Right lobe of liver (tissue), 6 donors: ENCODE measurements at regions not wholly inside any gene's neighbourhood (a gene's known extent, or its start where the extent isn't known, plus 50 kb on each side); places are given as distances from the start of the nearest gene placed in this dataset.

Experiments used
- ATAC-seq, 4 donors: fragments of 200-7000 bp; cut with Tn5 transposase; one replicate each; pipeline ENCODE4 v1.9.1; 2020; ENCODE audit warnings: mild to moderate bottlenecking in 4 of 4, moderate library complexity in 4 of 4
- DNase-seq, 3 donors: peaks; one replicate each; pipeline ENCODE4 v3.0.0-alpha.2; 2020
- H3K27ac ChIP-seq, 3 donors: fragments of 200-600 bp; one replicate each; pipeline ENCODE4 v1.8.0; 2022
- H3K27me3 ChIP-seq, 2 donors: fragments of 200-600 bp; one replicate each; pipeline ENCODE4 v1.8.0; 2022
- H3K36me3 ChIP-seq, 4 donors: fragments of 200-600 bp; sonication (generic) in 1 of 4; one replicate each; pipeline versions ENCODE4 v1.5.1 to v1.8.0; 2017 to 2022; ENCODE audit warnings: control low read depth in 1 of 4
- H3K4me1 ChIP-seq, 4 donors: fragments of 200-600 bp; sonication (generic) in 1 of 4; one replicate each; pipeline versions ENCODE4 v1.5.1 to v1.8.0; 2017 to 2022; ENCODE audit warnings: control low read depth in 1 of 4
- H3K4me3 ChIP-seq, 3 donors: fragments of 200-600 bp; one replicate each; pipeline ENCODE4 v1.8.0; 2022
- H3K9me3 ChIP-seq, 4 donors: fragments of 200-600 bp; sonication (generic) in 1 of 4; one replicate each; pipeline versions ENCODE4 v1.5.1 to v1.8.0; 2017 to 2022; ENCODE audit warnings: control low read depth in 1 of 4
- POLR2A ChIP-seq: fragments of 450-650 bp; IDR thresholded peaks from one replicate; pipeline ENCODE4 v1.6.1; 2017; ENCODE audit warnings: antibody characterized with exemption, mild to moderate bottlenecking
- WGBS: methylation state at CpG from one replicate; pipeline ENCODE4 v1.1.6; 2018; ENCODE audit warnings: low coverage, low lambda C conversion rate; ENCODE audit not compliant: insufficient coverage; ENCODE audit errors: missing lambda C conversion rate; 5-methylcytosine and 5-hydroxymethylcytosine counted together
- intact Hi-C, 2 donors: fragments of 100-400 bp; cut with DNase I; formaldehyde crosslinking; loops; one replicate each; pipeline versions ENCODE4 v1.11.2 to v1.14.1; 2022
- TF ChIP-seq, protein P1 (sequence below), 4 donors: fragments of 200-600 bp in 3 of 4; fragments of 450-650 bp in 1 of 4; IDR thresholded peaks; one replicate each; pipeline versions ENCODE4 v1.5.1 to v1.8.0; 2016 to 2022; ENCODE audit warnings: antibody characterized with exemption in 4 of 4, mild to moderate bottlenecking in 2 of 4
- donor health status: DM: no; HTN: yes; CAD: no.
- donor health status: DM: no; HTN: no; CAD: no.
- donor health status: DM: no; HTN: no; CAD: no.
- donor health status: DM: no; HTN: yes; CAD: no.
- donor health status: DM: no; HTN: yes; CAD: no.

DNA sequence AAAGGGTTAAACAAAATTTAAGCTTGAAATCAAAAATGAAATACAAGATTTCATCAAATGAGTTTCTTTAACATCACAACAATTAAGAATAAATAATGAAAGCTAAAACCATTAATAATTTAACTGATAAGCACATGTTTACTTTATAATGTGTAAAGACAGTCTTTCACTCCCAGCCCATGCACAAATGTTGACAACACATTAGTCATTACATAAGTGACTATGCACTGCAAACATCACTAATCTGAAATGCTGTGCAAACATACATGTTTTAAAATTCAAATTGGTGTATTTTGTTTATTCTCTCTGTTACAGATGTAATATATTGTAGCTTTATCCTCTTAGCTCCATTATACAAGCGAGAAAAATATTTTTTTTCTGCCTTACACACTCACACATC is 220.6 kb upstream of the CPXCR1 start:
- no peaks in the 10 kb centered on the region for H3K9me3 ChIP-seq
- no peaks in the 10 kb centered on the region for H3K4me1 ChIP-seq
- H3K36me3 ChIP-seq: no peaks in the 10 kb centered on the region
- ATAC-seq (peak in 3 of 4 donors; percentile 42 to 79 (median 47)), DNase-seq (no peak)
- H3K27ac ChIP-seq: no peak overlapping the region
- WGBS: 43% methylated on average over 1 of the region's 1 CpG
- TF ChIP-seq POLR2A: no peak
- TF ChIP-seq, protein P1, sequence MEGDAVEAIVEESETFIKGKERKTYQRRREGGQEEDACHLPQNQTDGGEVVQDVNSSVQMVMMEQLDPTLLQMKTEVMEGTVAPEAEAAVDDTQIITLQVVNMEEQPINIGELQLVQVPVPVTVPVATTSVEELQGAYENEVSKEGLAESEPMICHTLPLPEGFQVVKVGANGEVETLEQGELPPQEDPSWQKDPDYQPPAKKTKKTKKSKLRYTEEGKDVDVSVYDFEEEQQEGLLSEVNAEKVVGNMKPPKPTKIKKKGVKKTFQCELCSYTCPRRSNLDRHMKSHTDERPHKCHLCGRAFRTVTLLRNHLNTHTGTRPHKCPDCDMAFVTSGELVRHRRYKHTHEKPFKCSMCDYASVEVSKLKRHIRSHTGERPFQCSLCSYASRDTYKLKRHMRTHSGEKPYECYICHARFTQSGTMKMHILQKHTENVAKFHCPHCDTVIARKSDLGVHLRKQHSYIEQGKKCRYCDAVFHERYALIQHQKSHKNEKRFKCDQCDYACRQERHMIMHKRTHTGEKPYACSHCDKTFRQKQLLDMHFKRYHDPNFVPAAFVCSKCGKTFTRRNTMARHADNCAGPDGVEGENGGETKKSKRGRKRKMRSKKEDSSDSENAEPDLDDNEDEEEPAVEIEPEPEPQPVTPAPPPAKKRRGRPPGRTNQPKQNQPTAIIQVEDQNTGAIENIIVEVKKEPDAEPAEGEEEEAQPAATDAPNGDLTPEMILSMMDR (IDR thresholded peaks at IDR 0.05): no peak
- no peak overlapping the region for H3K4me3 ChIP-seq
- intact Hi-C loops: no loop called here
- H3K27me3 ChIP-seq: no peaks in the 10 kb centered on the region

DNA sequence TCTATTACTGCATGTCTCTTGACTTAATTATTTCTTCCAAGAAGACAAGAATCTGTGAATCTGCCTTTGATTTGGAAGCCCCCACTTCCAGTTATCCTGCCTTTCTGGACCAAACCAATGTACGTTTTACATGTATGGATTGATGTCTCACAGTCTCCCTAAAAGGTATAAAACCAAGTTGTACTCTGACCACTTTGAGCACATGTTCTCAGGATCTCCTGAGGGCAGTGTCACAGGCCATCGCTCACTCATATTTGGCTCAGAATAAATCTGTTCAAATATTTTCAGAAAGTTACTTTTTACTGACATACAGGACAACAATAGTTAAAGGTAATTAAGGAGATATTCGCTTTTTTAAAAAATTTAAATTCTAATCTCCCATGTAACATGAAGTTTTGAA is 188.6 kb upstream of the CPXCR1 start:
- Histone ChIP-seq H3K36me3 (no peaks in the 10 kb centered on the region), H3K27me3 (no peaks in the 10 kb centered on the region), H3K27ac (peak overlapping the region in 2 of 3 donors; percentile 74 to 78), H3K9me3 (no peaks in the 10 kb centered on the region), H3K4me3 (no peak overlapping the region), H3K4me1 (peaks cover 0 to 14% (median 0%) of the 10 kb centered on the region in 4 donors)
- DNase-seq (no peak), ATAC-seq (peak; percentile 37 to 59 (median 48))
- no peak for TF ChIP-seq POLR2A
- TF ChIP-seq, protein P1 (IDR thresholded peaks at IDR 0.05): no peak
- intact Hi-C loops: no loop called here
- WGBS: 33% methylated on average over 3 of the region's 3 CpGs

DNA sequence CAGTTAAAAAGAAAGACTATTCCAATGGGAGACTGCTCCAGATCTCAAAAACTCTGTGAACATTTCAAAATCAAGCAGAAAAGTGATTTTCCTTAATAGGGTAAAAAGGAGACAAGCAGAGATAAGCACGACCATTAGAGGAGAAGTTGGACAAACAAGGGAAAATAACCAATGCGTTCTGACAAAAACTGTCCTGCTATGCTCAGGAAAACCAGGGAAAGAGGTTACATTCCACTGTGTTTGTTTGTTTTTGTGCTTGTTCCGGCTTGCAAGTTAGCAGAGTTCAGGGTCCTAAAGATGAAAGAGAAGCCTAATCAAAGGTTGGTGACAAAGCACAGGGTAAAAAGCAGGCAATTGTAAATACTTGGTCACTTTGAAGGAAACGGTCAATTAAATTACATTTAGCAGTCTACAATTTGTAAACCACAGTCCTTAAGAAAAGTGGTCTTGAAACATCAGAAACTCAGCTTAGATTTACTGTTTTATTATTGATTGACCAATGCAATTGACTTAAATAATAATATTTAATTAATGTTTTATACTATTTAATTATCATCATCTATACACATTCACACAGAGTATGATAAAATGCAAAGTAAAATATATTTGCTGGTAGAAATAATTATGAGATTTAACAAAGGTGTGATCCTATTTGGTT is 186.2 kb upstream of the CPXCR1 start:
- peaks cover 0 to 14% (median 0%) of the 10 kb centered on the region in 4 donors for H3K4me1 ChIP-seq
- TF ChIP-seq POLR2A: no peak
- TF ChIP-seq, protein P1 (IDR thresholded peaks at IDR 0.05): no peak
- no peaks in the 10 kb centered on the region for H3K9me3 ChIP-seq
- ATAC-seq: peak; percentile 92 to 99 (median 96)
- peak overlapping the region; percentile 25 to 78 (median 74) for H3K27ac ChIP-seq
- intact Hi-C loops: no loop called here
- H3K4me3 ChIP-seq: no peak overlapping the region
- WGBS: 6% methylated on average over 4 of the region's 4 CpGs
- H3K36me3 ChIP-seq: no peaks in the 10 kb centered on the region
- peak in 1 of 3 donors; percentile 45 for DNase-seq
- H3K27me3 ChIP-seq: no peaks in the 10 kb centered on the region

DNA sequence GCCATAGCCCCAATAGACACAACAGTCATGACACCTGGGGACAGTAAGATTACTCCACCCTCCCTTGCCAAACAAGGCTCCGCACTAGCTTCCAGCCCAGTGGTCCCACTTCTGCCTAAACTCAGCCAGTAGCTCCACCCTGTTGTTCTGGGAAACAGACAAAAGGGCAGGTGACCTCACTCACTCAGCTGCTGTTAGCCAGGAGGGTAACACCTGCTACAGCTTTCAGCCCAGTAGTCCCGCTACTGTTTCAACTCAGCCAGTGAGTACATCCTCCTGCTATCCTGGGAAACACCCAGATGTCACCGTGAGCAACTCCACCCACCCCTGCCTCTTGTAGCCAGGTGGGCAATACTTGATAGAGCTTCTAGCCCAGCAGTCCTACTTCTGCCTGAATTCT is 162.7 kb upstream of the CPXCR1 start:
- no peaks in the 10 kb centered on the region for H3K36me3 ChIP-seq
- ATAC-seq (peak in 3 of 4 donors; percentile 44 to 77 (median 56)), DNase-seq (no peak)
- H3K9me3 ChIP-seq: no peaks in the 10 kb centered on the region
- H3K4me1 ChIP-seq: no peaks in the 10 kb centered on the region
- no peak for TF ChIP-seq POLR2A
- TF ChIP-seq, protein P1 (IDR thresholded peaks at IDR 0.05): no peak
- no peaks in the 10 kb centered on the region for H3K27me3 ChIP-seq
- no peak overlapping the region for H3K4me3 ChIP-seq
- 70% methylated on average over 2 of the region's 3 CpGs for WGBS
- intact Hi-C loops: no loop called here
- H3K27ac ChIP-seq: no peak overlapping the region
